NOMO-1 treated with DMSO at 0.1 percent for 48 hours (cell line): ENCODE measurements at regions not wholly inside any gene's neighbourhood (a gene's known extent, or its start where the extent isn't known, plus 50 kb on each side); places are given as distances from the start of the nearest gene placed in this dataset.
"Not testable (repeated sequence)": the region's sequence is repeated elsewhere in the genome, so short reads cannot be mapped to it uniquely, and the experiment has no call there.

ENCODE experiments used
- DNase-seq: peaks from one replicate; lab custom pipeline; 2025; ENCODE audit not compliant: unreplicated experiment; lab: John Stamatoyannopoulos, UW

GRCh38 chr7:125847692-125848091 lies 918.1 kb upstream of the POT1 start:
- DNase-seq = no peak

GRCh38 chr7:125847055-125847454 lies 917.4 kb upstream of the POT1 start:
- no peak for DNase-seq

- DNase-seq = no peak
Observed at GRCh38 chr7:125845686-125846085, 916.1 kb upstream of the POT1 start.

- DNase-seq = no peak
Observed at GRCh38 chr7:125834421-125834820, 904.8 kb upstream of the POT1 start.

GRCh38 chr7:125833839-125834238 lies 904.2 kb upstream of the POT1 start:
- DNase-seq = no peak

- DNase-seq = no peak
Observed at GRCh38 chr7:125830743-125831142, 901.1 kb upstream of the POT1 start.

GRCh38 chr7:125828153-125828700 lies 898.6 kb upstream of the POT1 start:
- DNase-seq = no peak

- DNase-seq = no peak
Observed at GRCh38 chr7:125823538-125823937, 893.9 kb upstream of the POT1 start.

- no peak for DNase-seq
Observed at GRCh38 chr7:125820495-125820894, 890.9 kb upstream of the POT1 start.

GRCh38 chr7:125814100-125814499 lies 884.5 kb upstream of the POT1 start:
- no peak for DNase-seq

- not testable (repeated sequence) for DNase-seq
Observed at GRCh38 chr7:125806491-125806890, 876.9 kb upstream of the POT1 start.

GRCh38 chr7:125804273-125804672 lies 874.6 kb upstream of the POT1 start:
- DNase-seq = no peak

GRCh38 chr7:125780153-125780552 lies 850.5 kb upstream of the POT1 start:
- no peak for DNase-seq

- DNase-seq = no peak
Observed at GRCh38 chr7:125775317-125775716, 845.7 kb upstream of the POT1 start.

- no peak for DNase-seq
Observed at GRCh38 chr7:125773113-125773785, 843.6 kb upstream of the POT1 start.

GRCh38 chr7:125747966-125748365 lies 818.3 kb upstream of the POT1 start:
- no peak for DNase-seq

GRCh38 chr7:125746510-125746909 lies 816.9 kb upstream of the POT1 start:
- DNase-seq = no peak

GRCh38 chr7:125727215-125727614 lies 797.6 kb upstream of the POT1 start:
- no peak for DNase-seq

- DNase-seq = no peak
Observed at GRCh38 chr7:125695626-125696025, 766.0 kb upstream of the POT1 start.

GRCh38 chr7:125683156-125683555 lies 753.5 kb upstream of the POT1 start:
- DNase-seq = no peak

GRCh38 chr7:125681508-125681907 lies 751.9 kb upstream of the POT1 start:
- DNase-seq = no peak

- DNase-seq = no peak
Observed at GRCh38 chr7:125678771-125679170, 749.1 kb upstream of the POT1 start.

- no peak for DNase-seq
Observed at GRCh38 chr7:125675640-125676039, 746.0 kb upstream of the POT1 start.
